ENCODE measurements at regions not wholly inside any gene's neighbourhood (a gene's known extent, or its start where the extent isn't known, plus 50 kb on each side); places are given as distances from the start of the nearest gene placed in this dataset.

- TF ChIP-seq CTCF (IDR thresholded peaks at IDR 0.05): no peak
- no peak for TF ChIP-seq POLR2A (IDR thresholded peaks at IDR 0.05)
These were observed 112.1 kb upstream of the SPON1 start for GRCh38 chr11:13850231-13851005.
